Natural killer cell (primary cell): ENCODE measurements at regions not wholly inside any gene's neighbourhood (a gene's known extent, or its start where the extent isn't known, plus 50 kb on each side); places are given as distances from the start of the nearest gene placed in this dataset.

Experiments used
- ATAC-seq, 3 donors: fragments of 150-1000 bp in 2 of 3; fragments of 200-7000 bp in 1 of 3; cut with Tn5 transposase; 1 replicate in 1 of 3; 2 replicates in 2 of 3; pipeline ENCODE4 v1.10.0; 2021; ENCODE audit warnings: mild to moderate bottlenecking in 2 of 3, moderate library complexity in 2 of 3
- DNase-seq, 2 donors: peaks; one replicate each; pipeline versions ENCODE4 v3.0.0 to v3.0.0-alpha.2; 2013 to 2021; ENCODE audit warnings: mixed read lengths in 1 of 2
- H3K27ac ChIP-seq: one replicate; pipeline ENCODE4 v1.5.1; 2013; ENCODE audit warnings: mild to moderate bottlenecking, low read length
- H3K27me3 ChIP-seq: one replicate; pipeline ENCODE4 v1.6.1; 2013; ENCODE audit warnings: low read length; ENCODE audit not compliant: control insufficient read depth, insufficient read depth
- H3K36me3 ChIP-seq: one replicate; pipeline ENCODE4 v1.6.1; 2013; ENCODE audit warnings: low read length; ENCODE audit not compliant: control insufficient read depth, insufficient read depth
- H3K4me1 ChIP-seq: one replicate; pipeline ENCODE4 v1.6.1; 2013; ENCODE audit warnings: low read length; ENCODE audit not compliant: control insufficient read depth, insufficient read depth
- H3K4me3 ChIP-seq: one replicate; pipeline ENCODE4 v1.5.1; 2013; ENCODE audit warnings: low read length
- H3K9me3 ChIP-seq: one replicate; pipeline ENCODE4 v1.6.1; 2013; ENCODE audit warnings: low read length; ENCODE audit not compliant: control insufficient read depth, insufficient read depth
- H3K27ac Mint-ChIP-seq, 2 donors: one replicate each; pipeline ENCODE4 v1.8.0; 2022; ENCODE audit warnings: mild to moderate bottlenecking in 2 of 2, mixed read lengths in 2 of 2, moderate library complexity in 1 of 2
- H3K27me3 Mint-ChIP-seq, 2 donors: one replicate each; pipeline ENCODE4 v1.8.0; 2022; ENCODE audit warnings: low read depth in 2 of 2, mixed read lengths in 2 of 2
- H3K36me3 Mint-ChIP-seq: one replicate; pipeline ENCODE4 v1.8.0; 2022; ENCODE audit warnings: mixed read lengths
- H3K4me1 Mint-ChIP-seq, 2 donors: one replicate each; pipeline ENCODE4 v1.8.0; 2022; ENCODE audit warnings: mixed read lengths in 2 of 2
- H3K4me3 Mint-ChIP-seq: one replicate; pipeline ENCODE4 v1.8.0; 2022; ENCODE audit warnings: mild to moderate bottlenecking, moderate library complexity, mixed read lengths
- H3K9me3 Mint-ChIP-seq, 2 donors: one replicate each; pipeline ENCODE4 v1.8.0; 2022; ENCODE audit warnings: mixed read lengths in 2 of 2
- CTCF ChIP-seq: fragments of 200-600 bp; IDR thresholded peaks from one replicate; pipeline ENCODE4 v1.8.0; 2022; ENCODE audit warnings: antibody characterized with exemption
- WGBS: methylation state at CpG from one replicate; pipeline ENCODE4 v1.1.7; 2013; ENCODE audit warnings: missing lambda C conversion rate; ENCODE audit not compliant: insufficient coverage; 5-methylcytosine and 5-hydroxymethylcytosine counted together
- intact Hi-C: fragments of 100-400 bp; cut with micrococcal nuclease; formaldehyde crosslinking; loops from one replicate; pipeline ENCODE4 v1.14.2; 2022

DNA sequence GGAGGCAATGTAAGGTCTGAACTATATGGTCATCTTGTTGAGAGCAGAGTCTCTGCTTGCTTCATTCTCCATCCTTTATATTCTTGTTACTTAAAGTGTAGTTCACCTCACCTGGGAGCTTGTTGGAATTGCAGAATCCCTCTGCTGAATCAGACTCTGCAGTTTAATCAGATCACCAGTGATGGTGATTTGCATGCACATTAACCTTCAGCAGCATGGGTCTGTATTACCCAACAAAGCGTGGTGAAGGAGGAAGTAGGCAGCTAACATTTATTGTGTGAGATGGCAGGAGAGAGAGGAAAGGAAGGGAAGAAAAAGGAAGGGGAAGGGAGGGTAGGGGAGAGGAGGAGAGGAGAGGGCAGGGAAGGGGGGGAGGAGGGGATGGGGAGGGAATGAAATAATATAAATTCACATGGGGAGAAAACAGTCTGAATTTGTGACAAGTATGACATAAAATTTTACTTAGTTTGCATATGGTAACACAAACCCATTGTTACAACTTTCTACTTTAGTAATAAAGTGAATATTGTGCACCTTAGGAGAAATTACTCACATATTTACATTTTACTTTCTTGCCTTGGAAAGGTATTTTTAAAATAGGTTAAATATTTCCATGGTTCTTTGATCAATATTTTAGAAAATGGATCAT lies 740.7 kb downstream of the DHX35 start:
- Mint-ChIP-seq H3K4me3 (no peak overlapping the region), H3K27me3 (no peaks in the 10 kb centered on the region), H3K9me3 (peaks cover 5 to 6% of the 10 kb centered on the region in 2 donors), H3K27ac (no peak overlapping the region), H3K36me3 (no peaks in the 10 kb centered on the region), H3K4me1 (no peaks in the 10 kb centered on the region)
- Histone ChIP-seq H3K27me3 (no peaks in the 10 kb centered on the region), H3K4me3 (no peak overlapping the region), H3K9me3 (peaks cover 3% of the 10 kb centered on the region), H3K36me3 (no peaks in the 10 kb centered on the region), H3K4me1 (no peaks in the 10 kb centered on the region), H3K27ac (no peak overlapping the region)
- WGBS, result 13% methylated on average over 1 of the region's 1 CpG
- intact Hi-C loops, result no loop called here
- TF ChIP-seq CTCF, result no peak
- ATAC-seq, result no peak
- no peak for DNase-seq

DNA sequence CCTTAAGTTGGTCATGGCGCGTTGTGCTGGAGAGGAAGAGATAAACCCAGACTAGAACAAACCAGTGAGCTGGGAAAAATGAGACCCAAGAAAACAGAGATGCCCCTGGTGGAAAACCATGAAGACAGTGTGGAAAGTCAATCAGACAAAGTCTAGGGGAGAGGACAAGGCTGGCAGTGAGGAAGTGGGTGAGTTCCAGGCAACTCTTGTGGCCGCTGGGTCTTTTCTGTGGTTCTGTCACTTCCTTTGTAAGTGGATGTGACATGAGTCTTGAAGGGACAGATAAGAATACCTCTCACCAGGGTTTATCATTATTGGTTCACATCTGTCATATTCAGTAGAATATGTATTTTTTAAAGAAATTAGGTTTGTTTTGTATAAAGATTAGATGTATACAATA lies 738.4 kb downstream of the DHX35 start:
- TF ChIP-seq CTCF, result no peak
- no peaks in the 10 kb centered on the region for H3K4me1 Mint-ChIP-seq
- no peaks in the 10 kb centered on the region for H3K36me3 Mint-ChIP-seq
- Histone ChIP-seq H3K27me3 (no peaks in the 10 kb centered on the region), H3K27ac (no peak overlapping the region), H3K4me3 (no peak overlapping the region), H3K4me1 (no peaks in the 10 kb centered on the region), H3K9me3 (peaks cover 3% of the 10 kb centered on the region), H3K36me3 (no peaks in the 10 kb centered on the region)
- ATAC-seq (no peak), DNase-seq (no peak)
- 44% methylated on average over 3 of the region's 3 CpGs for WGBS
- H3K9me3 Mint-ChIP-seq, result peaks cover 5 to 6% of the 10 kb centered on the region in 2 donors
- no peaks in the 10 kb centered on the region for H3K27me3 Mint-ChIP-seq
- no peak overlapping the region for H3K27ac Mint-ChIP-seq
- intact Hi-C loops, result no loop called here
- no peak overlapping the region for H3K4me3 Mint-ChIP-seq

DNA sequence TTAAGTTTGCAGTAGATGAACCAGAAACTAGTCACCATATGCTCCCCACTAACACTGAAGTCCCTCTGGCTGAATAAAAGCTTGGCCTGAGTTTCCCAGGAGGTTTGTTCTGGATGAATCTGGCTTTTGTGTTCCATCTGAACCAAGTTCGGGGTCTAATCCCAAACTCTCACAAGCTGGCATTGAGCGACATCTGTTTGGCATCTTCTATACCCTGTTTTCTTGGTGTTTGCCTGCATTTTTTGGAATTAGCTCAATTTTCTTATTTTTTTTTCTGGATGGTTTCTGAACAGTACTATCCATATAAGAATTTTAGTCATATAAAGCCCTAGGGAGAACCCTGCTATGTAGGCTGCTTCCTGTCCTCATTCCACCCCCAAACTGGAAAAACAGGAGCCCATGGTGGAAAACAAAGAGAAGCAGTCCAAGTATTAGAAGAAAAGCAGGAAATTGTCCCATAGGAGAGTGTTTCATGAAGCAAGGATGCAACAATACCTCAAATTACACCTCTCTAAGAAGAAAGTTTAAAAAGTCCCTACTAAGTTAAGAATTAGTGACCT lies 737.1 kb downstream of the DHX35 start:
- 87% methylated on average over 2 of the region's 2 CpGs for WGBS
- no peaks in the 10 kb centered on the region for H3K36me3 ChIP-seq
- H3K27me3 ChIP-seq, result no peaks in the 10 kb centered on the region
- H3K4me1 ChIP-seq, result no peaks in the 10 kb centered on the region
- Mint-ChIP-seq H3K27me3 (no peaks in the 10 kb centered on the region), H3K36me3 (no peaks in the 10 kb centered on the region), H3K9me3 (peaks cover 6% of the 10 kb centered on the region in 2 donors), H3K27ac (no peak overlapping the region), H3K4me3 (no peak overlapping the region), H3K4me1 (no peaks in the 10 kb centered on the region)
- intact Hi-C loops, result no loop called here
- no peak for TF ChIP-seq CTCF
- no peak overlapping the region for H3K27ac ChIP-seq
- DNase-seq (no peak), ATAC-seq (no peak)
- H3K4me3 ChIP-seq, result no peak overlapping the region
- peaks cover 3% of the 10 kb centered on the region for H3K9me3 ChIP-seq

GRCh38 chr20:39698752-39699151 lies 736.6 kb downstream of the DHX35 start:
- Histone ChIP-seq H3K27ac (no peak overlapping the region), H3K27me3 (no peaks in the 10 kb centered on the region), H3K4me1 (no peaks in the 10 kb centered on the region), H3K9me3 (peaks cover 3% of the 10 kb centered on the region), H3K36me3 (no peaks in the 10 kb centered on the region), H3K4me3 (no peak overlapping the region)
- intact Hi-C loops, result no loop called here
- 88% methylated on average over 1 of the region's 1 CpG for WGBS
- Mint-ChIP-seq H3K4me3 (no peak overlapping the region), H3K9me3 (peaks cover 3% of the 10 kb centered on the region in 2 donors), H3K27me3 (no peaks in the 10 kb centered on the region), H3K4me1 (no peaks in the 10 kb centered on the region), H3K27ac (no peak overlapping the region), H3K36me3 (no peaks in the 10 kb centered on the region)
- TF ChIP-seq CTCF, result no peak
- no peak for DNase-seq
- ATAC-seq, result no peak
